Left ventricle myocardium superior (tissue), 1 donor: ENCODE measurements at regions not wholly inside any gene's neighbourhood (a gene's known extent, or its start where the extent isn't known, plus 50 kb on each side); places are given as distances from the start of the nearest gene placed in this dataset.
A peak's percentile ranks its signal among the peaks of the same experiment; 100 is the strongest.

ENCODE experiments used
- ATAC-seq: fragments of 200-7000 bp; cut with Tn5 transposase; one replicate; pipeline ENCODE4 v1.9.1; 2020; ENCODE audit warnings: mild to moderate bottlenecking, moderate library complexity
- DNase-seq: peaks from one replicate; pipeline ENCODE4 v3.0.0-alpha.2; 2020
- intact Hi-C: fragments of 100-400 bp; cut with micrococcal nuclease; formaldehyde crosslinking; loops from one replicate; pipeline ENCODE4 v1.11.0; 2022
- donor health status: DM: no; HTN: yes; CAD: no; lungs with severe emphysema.

DNA sequence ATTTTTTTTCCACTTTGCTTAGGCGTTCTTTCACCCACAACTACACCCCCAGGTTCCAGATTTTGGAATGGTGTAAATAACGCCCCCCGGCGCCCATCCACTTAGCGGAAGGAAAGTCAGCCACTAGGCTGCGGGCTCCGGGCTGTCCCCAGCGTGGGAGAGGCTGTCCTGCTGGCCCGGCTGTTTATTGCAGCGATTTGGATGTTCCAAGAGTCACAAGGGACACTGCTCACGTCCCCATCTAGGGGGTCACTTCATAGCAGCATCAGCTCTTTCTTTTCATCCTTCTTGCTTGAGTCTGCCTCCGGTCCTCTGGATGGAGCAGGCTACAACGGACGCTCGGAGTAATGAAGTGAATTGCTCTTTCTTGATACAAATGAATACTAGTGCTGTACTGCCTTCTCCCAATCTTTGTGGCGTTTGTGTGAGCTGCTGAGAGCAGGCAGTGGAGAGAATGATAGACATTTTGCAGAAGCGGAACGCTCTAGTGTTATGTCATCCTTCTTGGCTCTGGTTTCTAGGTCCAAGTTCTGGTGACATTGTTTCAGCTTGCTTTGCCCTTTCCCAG lies 50.7 kb upstream of the PAIP2B start:
- DNase-seq (peak; percentile 82), ATAC-seq (peak; percentile 78)
- intact Hi-C loops, result loop anchor here (10.0 kb wide), 1 partner anchor 53 kb away; the partner anchor contains the start of gene PAIP2B

DNA sequence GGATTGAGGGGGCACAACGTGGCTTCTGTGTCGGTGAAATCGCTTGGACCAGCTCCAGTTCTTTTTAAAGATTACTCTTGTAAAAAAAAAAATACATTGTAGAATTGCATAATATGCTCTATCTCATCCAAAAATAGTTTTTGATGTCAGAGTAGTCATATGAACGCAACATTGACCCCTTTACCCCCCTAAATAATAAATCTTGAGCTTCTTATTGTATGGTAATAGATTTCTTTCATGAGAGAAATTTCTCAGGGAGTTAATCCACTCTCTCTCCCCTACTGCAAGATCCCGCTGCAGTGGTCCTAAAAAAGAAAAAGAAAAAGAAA lies 50.2 kb upstream of the PAIP2B start:
- intact Hi-C loops, result loop anchor here (10.0 kb wide), 1 partner anchor 52 kb away; the partner anchor contains the start of gene PAIP2B
- ATAC-seq, result peak; percentile 2
- no peak for DNase-seq

DNA sequence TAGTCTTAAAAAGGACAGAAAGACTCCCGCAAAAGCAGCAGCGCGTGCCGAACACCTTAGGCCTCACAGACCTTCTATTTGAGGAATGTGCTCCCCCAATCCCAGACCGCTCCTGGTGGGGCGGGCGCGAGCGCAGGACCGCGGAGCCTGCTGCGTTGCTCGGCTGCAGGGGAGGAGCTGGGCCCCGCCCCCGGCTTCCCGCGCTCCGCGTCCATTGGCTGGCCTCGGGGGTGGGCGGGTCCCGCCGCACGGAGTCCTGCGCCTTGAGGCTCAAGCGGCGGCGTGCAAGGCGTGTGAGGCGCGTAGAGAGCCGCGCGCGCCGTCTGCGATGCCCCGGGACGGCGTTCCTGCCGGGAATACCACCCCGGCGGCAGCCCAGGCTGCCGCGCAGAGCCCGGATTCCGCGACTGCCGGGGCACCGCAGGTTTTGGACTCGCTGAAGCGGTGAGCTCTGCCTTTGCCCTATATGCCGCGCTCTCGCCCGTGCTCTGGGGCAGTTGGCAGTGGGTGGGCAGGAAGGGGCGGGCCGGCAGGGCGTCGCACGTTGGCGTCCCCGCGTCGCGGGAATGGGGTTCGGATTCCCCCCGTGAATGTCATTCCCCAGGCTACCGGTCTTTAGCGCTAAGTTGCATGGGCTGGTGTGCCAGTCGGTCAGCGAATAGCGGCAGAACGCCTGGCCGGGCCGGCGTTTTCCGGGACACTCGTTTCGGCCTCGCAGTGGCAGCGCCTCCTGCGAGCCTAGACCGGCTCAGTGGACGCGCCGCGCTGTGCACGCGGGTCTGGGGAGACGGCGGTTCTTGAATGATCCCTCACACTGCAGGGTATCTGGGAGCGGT lies 49.6 kb upstream of the PAIP2B start:
- ATAC-seq (peak; percentile 97), DNase-seq (peak; percentile 97)
- intact Hi-C loops, result loop anchor here (10.0 kb wide), 1 partner anchor 52 kb away; the partner anchor contains the start of gene PAIP2B
